Endothelial cell of umbilical vein (primary cell): ENCODE measurements at regions not wholly inside any gene's neighbourhood (a gene's known extent, or its start where the extent isn't known, plus 50 kb on each side); places are given as distances from the start of the nearest gene placed in this dataset.

Experiments used
- BruUV-seq: library from RNA; stranded (reverse); fragments of 400-500 nt; replicated peaks from 2 replicates; lab custom pipeline; 2021; lab: Mats Ljungman, UMichigan
- CTCF ChIA-PET: fragments of 300-600, 350-600 bp; sonication (Branson Sonifier 250); formaldehyde crosslinking; loops from one replicate; lab custom pipeline; 2021; ENCODE audit warnings: antibody characterized with exemption, inconsistent platforms; lab: Charles Lee
- POLR2A ChIA-PET: fragments of 300-600, 350-600 bp; sonication (Branson Sonifier 250); formaldehyde crosslinking; loops from one replicate; lab custom pipeline; 2021; ENCODE audit warnings: antibody characterized with exemption, inconsistent platforms; lab: Charles Lee
- DNase-seq: peaks from one replicate; pipeline ENCODE4 v3.0.0-alpha.2; 2011; ENCODE audit warnings: low read depth, low spot score
- FAIRE-seq: peaks from 2 replicates; lab custom pipeline; 2011; peaks lifted over from hg19 to GRCh38; lab: Jason Lieb, UNC
- H2AFZ ChIP-seq: 2 replicates; pipeline ENCODE4 v1.6.0; 2012; ENCODE audit warnings: low read depth, low read length, control low read depth, inconsistent platforms
- H3K27ac ChIP-seq: 2 replicates; pipeline ENCODE4 v1.5.1; 2011; ENCODE audit warnings: low read depth, mild to moderate bottlenecking, control low read depth, low read length, moderate library complexity; ENCODE audit not compliant: insufficient read depth
- H3K27me3 ChIP-seq, 2 experiments: 2 replicates each; pipeline versions ENCODE4 v1.6.0 to v1.6.1; 2011; ENCODE audit warnings: low read length in 2 of 2, mixed read lengths in 1 of 2; ENCODE audit not compliant: control insufficient read depth in 2 of 2, insufficient read depth in 2 of 2
- H3K36me3 ChIP-seq, 2 experiments: 2 replicates in 1 of 2; 3 replicates in 1 of 2; pipeline ENCODE4 v1.5.1; 2011; ENCODE audit warnings: low read length in 2 of 2, mild to moderate bottlenecking in 1 of 2, moderate library complexity in 1 of 2; ENCODE audit not compliant: control insufficient read depth in 2 of 2, insufficient read depth in 2 of 2; ENCODE audit errors: extremely low read depth in 1 of 2
- H3K4me1 ChIP-seq: 3 replicates; pipeline ENCODE4 v1.5.1; 2011; ENCODE audit warnings: mild to moderate bottlenecking, low read length; ENCODE audit not compliant: control insufficient read depth, insufficient read depth; ENCODE audit errors: extremely low read depth
- H3K4me2 ChIP-seq: 2 replicates; pipeline ENCODE4 v1.6.1; 2011; ENCODE audit warnings: low read length, control low read depth, mixed read lengths; ENCODE audit not compliant: insufficient read depth
- H3K4me3 ChIP-seq, 3 experiments: fragments of 200-600 bp in 1 of 3; sonication (generic), shearing (Covaris generic) in 1 of 3; replicated peaks in 1 of 3; 2 replicates each; pipeline ENCODE4 v1.5.1; 2011 to 2016; ENCODE audit warnings: control low read depth in 3 of 3, low read length in 3 of 3, mild to moderate bottlenecking in 2 of 3, inconsistent platforms in 1 of 3, low read depth in 1 of 3, moderate library complexity in 1 of 3; ENCODE audit not compliant: insufficient read depth in 1 of 3
- H3K79me2 ChIP-seq: 2 replicates; pipeline ENCODE4 v1.6.0; 2012; ENCODE audit warnings: low read length, inconsistent platforms; ENCODE audit not compliant: control insufficient read depth, insufficient read depth
- H3K9ac ChIP-seq: replicated peaks from 2 replicates; pipeline ENCODE3; 2011; ENCODE audit warnings: low read length, control low read depth; ENCODE audit not compliant: insufficient read depth; ENCODE audit errors: extremely low read depth
- H3K9me1 ChIP-seq: replicated peaks from 3 replicates; pipeline ENCODE4 v1.6.0; 2011; ENCODE audit warnings: mild to moderate bottlenecking, low read length; ENCODE audit not compliant: control insufficient read depth, insufficient read depth; ENCODE audit errors: extremely low read depth
- H3K9me3 ChIP-seq: replicated peaks from 2 replicates; pipeline ENCODE4 v1.5.1; 2012; ENCODE audit warnings: low read length, inconsistent platforms; ENCODE audit not compliant: control insufficient read depth, insufficient read depth
- H4K20me1 ChIP-seq: replicated peaks from 2 replicates; pipeline ENCODE3; 2011; ENCODE audit warnings: mild to moderate bottlenecking, low read length; ENCODE audit not compliant: control insufficient read depth, insufficient read depth; ENCODE audit errors: extremely low read depth
- CTCF ChIP-seq, 2 donors: IDR thresholded peaks; 1 replicate in 1 of 2; 2 replicates in 1 of 2; pipeline ENCODE4 v1.5.1; 2011; ENCODE audit warnings: low read length in 2 of 2, mild to moderate bottlenecking in 2 of 2, moderate library complexity in 2 of 2, control low read depth in 1 of 2, inconsistent platforms in 1 of 2, low read depth in 1 of 2; ENCODE audit not compliant: insufficient read depth in 1 of 2; ENCODE audit errors: extremely low read depth in 1 of 2
- EZH2 ChIP-seq: IDR thresholded peaks from 2 replicates; pipeline ENCODE4 v1.6.1; 2012; ENCODE audit warnings: borderline replicate concordance, low read depth, mild to moderate bottlenecking, moderate library complexity, low read length, inconsistent platforms; ENCODE audit not compliant: severe bottlenecking
- FOS ChIP-seq: IDR thresholded peaks from 2 replicates; pipeline ENCODE4 v1.6.1; 2011; ENCODE audit warnings: mild to moderate bottlenecking, low read length, moderate library complexity, borderline replicate concordance; ENCODE audit not compliant: insufficient read depth
- GATA2 ChIP-seq: IDR thresholded peaks from 2 replicates; pipeline ENCODE4 v1.7.0; 2011; ENCODE audit warnings: low read depth, mild to moderate bottlenecking, moderate library complexity, mixed read lengths, low read length; ENCODE audit not compliant: insufficient read length, insufficient read depth
- JUN ChIP-seq: IDR thresholded peaks from 2 replicates; pipeline ENCODE4 v1.6.1; 2011; ENCODE audit warnings: borderline replicate concordance, low read depth; ENCODE audit not compliant: insufficient read length, insufficient read depth
- MYC ChIP-seq: IDR thresholded peaks from one replicate; pipeline ENCODE4 v1.6.1; 2011; ENCODE audit warnings: mild to moderate bottlenecking, low read depth, low read length
- POLR2A ChIP-seq: IDR thresholded peaks from 2 replicates; pipeline ENCODE4 v1.6.1; 2012; ENCODE audit warnings: low read depth, mild to moderate bottlenecking, control low read depth, low read length
- POLR2AphosphoS5 ChIP-seq: IDR thresholded peaks from 2 replicates; pipeline ENCODE4 v1.6.1; 2012; ENCODE audit warnings: low read depth, mild to moderate bottlenecking, control low read depth, low read length, moderate library complexity; ENCODE audit not compliant: insufficient read depth
- dilution Hi-C: fragments of 300-500 bp; cut with MboI; formaldehyde crosslinking; loops from one replicate; pipeline ENCODE4 v1.15.0; 2019; ENCODE audit warnings: low sequenced_read_pairs; ENCODE audit not compliant: extremely low pct_ligation_motif_present
- intact Hi-C: fragments of 100-400 bp; cut with micrococcal nuclease; formaldehyde crosslinking; loops from one replicate; pipeline ENCODE4 v1.10.0; 2022
- TF ChIP-seq, protein P1 (sequence below): IDR thresholded peaks from 2 replicates; pipeline ENCODE4 v1.6.1; 2011; ENCODE audit not compliant: insufficient read depth, insufficient read length

DNA sequence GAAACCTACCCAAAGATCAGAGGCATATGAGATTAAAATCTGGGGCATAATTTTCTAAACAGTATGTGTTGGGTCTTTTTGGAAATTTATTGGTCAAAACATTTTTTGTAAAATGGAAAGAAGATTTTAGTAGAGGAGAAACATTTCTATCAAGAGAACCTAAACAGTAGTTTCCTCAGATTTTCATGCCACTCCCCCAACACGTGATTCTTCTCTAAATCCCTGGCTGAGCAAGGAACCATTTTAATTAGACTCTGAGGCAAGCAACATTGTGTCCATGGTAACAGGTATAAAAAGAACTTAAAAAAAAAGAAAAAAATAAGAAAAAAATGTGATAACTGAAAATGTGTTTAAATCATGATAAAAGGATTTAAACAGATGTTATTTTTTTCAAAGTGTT is 1105.2 kb upstream of the ZEB2 start:
- no peaks in the 10 kb centered on the region for H3K36me3 ChIP-seq
- ChIA-PET POLR2A (no interaction called here), CTCF (interaction anchor here (0.8 kb wide), 1 partner anchor 8 kb away, joined by 3 read pairs; no protein-coding TSS in a partner anchor)
- H4K20me1 ChIP-seq = no peaks in the 10 kb centered on the region
- H2AFZ ChIP-seq = no peak overlapping the region
- H3K4me2 ChIP-seq = no peak overlapping the region
- H3K4me1 ChIP-seq = no peaks in the 10 kb centered on the region
- BruUV-seq = no TSS peak
- no peaks in the 10 kb centered on the region for H3K27me3 ChIP-seq
- no peak overlapping the region for H3K4me3 ChIP-seq
- no peaks in the 10 kb centered on the region for H3K9me3 ChIP-seq
- dilution Hi-C loops = no loop called here
- no peak overlapping the region for H3K9ac ChIP-seq
- no peaks in the 10 kb centered on the region for H3K79me2 ChIP-seq
- TF ChIP-seq FOS (no peak), EZH2 (no peak), GATA2 (no peak), POLR2A (no peak), MYC (no peak), POLR2AphosphoS5 (no peak), CTCF (IDR thresholded peaks at IDR 0.05; ENCODE audit: extremely low read depth in 1 of 2, insufficient read depth in 1 of 2, low read depth in 1 of 2, low read length in 2 of 2) (no peak), JUN (no peak)
- TF ChIP-seq, protein P1, sequence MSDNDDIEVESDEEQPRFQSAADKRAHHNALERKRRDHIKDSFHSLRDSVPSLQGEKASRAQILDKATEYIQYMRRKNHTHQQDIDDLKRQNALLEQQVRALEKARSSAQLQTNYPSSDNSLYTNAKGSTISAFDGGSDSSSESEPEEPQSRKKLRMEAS = no peak
- intact Hi-C loops = no loop called here
- no peak overlapping the region for H3K27ac ChIP-seq
- DNase-seq (no peak), FAIRE-seq (no peak)
- H3K9me1 ChIP-seq = no peaks in the 10 kb centered on the region
